ENCODE measurements at regions not wholly inside any gene's neighbourhood (a gene's known extent, or its start where the extent isn't known, plus 50 kb on each side); places are given as distances from the start of the nearest gene placed in this dataset.

DNA sequence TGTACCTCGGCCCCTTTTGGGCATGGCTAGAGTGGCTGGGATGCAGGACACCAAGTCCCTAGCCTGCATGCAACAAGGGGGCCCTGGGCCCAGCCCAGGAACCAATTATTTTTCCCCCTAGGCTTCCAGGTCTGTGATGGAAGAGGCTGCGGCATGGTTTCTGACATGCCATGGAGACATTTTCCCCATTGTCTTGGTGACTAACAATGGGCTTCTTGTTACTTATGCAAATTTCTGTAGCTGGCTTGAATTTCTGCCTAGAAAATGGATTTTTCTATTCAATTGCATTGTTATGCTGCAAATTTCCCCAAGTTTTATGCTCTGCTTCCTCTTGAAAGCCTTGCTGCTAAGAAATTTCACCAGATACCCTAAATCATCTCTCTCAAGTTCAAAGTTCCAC is 1269.6 kb upstream of the CITED2 start:
- no TSS peak for BruUV-seq (replicated peaks)
- no peak overlapping the region for H2AFZ ChIP-seq

GRCh38 chr6:140641412-140641811 is 1267.0 kb upstream of the CITED2 start:
- peaks cover 9% of the 10 kb centered on the region for H3K4me1 ChIP-seq (replicated peaks; ENCODE audit: insufficient read depth)
- no peak overlapping the region for H2AFZ ChIP-seq
- no peaks in the 10 kb centered on the region for H3F3A ChIP-seq (ENCODE audit: insufficient read depth, low read depth)
- no peak overlapping the region for H3K27ac ChIP-seq
- no peak overlapping the region for H3K4me2 ChIP-seq
- intact Hi-C loops (cut with micrococcal nuclease; ENCODE audit: unreplicated experiment) = no loop called here
- no TSS peak for BruUV-seq (replicated peaks)
- peaks cover 14% of the 10 kb centered on the region; the same call in 1 of the 2 replicates for H3K9me3 ChIP-seq (ENCODE audit: insufficient read depth, low read depth)
- TF ChIP-seq CTCF (conservative IDR thresholded peaks at IDR 0.05) = no peak
- no peak for TF ChIP-seq EZH2 (IDR thresholded peaks at IDR 0.05; ENCODE audit: low read depth)
- no peak for DNase-seq
- H3K27me3 ChIP-seq (ENCODE audit: insufficient read depth, low read depth) = no peaks in the 10 kb centered on the region
- no peaks in the 10 kb centered on the region for H3K9me2 ChIP-seq (ENCODE audit: insufficient read depth)
- ChIA-PET CTCF (no interaction called here), POLR2A (ENCODE audit: unreplicated experiment) (no interaction called here)
- no peaks in the 10 kb centered on the region for H4K20me1 ChIP-seq (ENCODE audit: insufficient read depth)
- H3K36me3 ChIP-seq (ENCODE audit: low read depth) = no peaks in the 10 kb centered on the region
- H3K4me3 ChIP-seq = no peak overlapping the region
- no peaks in the 10 kb centered on the region for H3K79me2 ChIP-seq (ENCODE audit: low read depth)

More for the DNA sequence above, 1269.6 kb upstream of the CITED2 start:
- no peak overlapping the region for H3K4me2 ChIP-seq
- no peak for TF ChIP-seq CTCF (conservative IDR thresholded peaks at IDR 0.05)
- no peak for TF ChIP-seq EZH2 (IDR thresholded peaks at IDR 0.05; ENCODE audit: low read depth)
- POLR2A ChIA-PET (ENCODE audit: unreplicated experiment) = no interaction called here
- DNase-seq = no peak
- H3K27me3 ChIP-seq (ENCODE audit: insufficient read depth, low read depth) = no peaks in the 10 kb centered on the region
- peaks cover 9% of the 10 kb centered on the region for H3K4me1 ChIP-seq (replicated peaks; ENCODE audit: insufficient read depth)
- CTCF ChIA-PET = no interaction called here
- H4K20me1 ChIP-seq (ENCODE audit: insufficient read depth) = no peaks in the 10 kb centered on the region
- H3K36me3 ChIP-seq (ENCODE audit: low read depth) = no peaks in the 10 kb centered on the region
- intact Hi-C loops (cut with micrococcal nuclease; ENCODE audit: unreplicated experiment) = no loop called here
- H3F3A ChIP-seq (ENCODE audit: insufficient read depth, low read depth) = no peaks in the 10 kb centered on the region
- H3K27ac ChIP-seq = no peak overlapping the region
- H3K79me2 ChIP-seq (ENCODE audit: low read depth) = no peaks in the 10 kb centered on the region
- H3K9me3 ChIP-seq (ENCODE audit: insufficient read depth, low read depth) = peaks cover 24% of the 10 kb centered on the region; the same call in 1 of the 2 replicates
- H3K9me2 ChIP-seq (ENCODE audit: insufficient read depth) = no peaks in the 10 kb centered on the region
- no peak overlapping the region for H3K4me3 ChIP-seq

DNA sequence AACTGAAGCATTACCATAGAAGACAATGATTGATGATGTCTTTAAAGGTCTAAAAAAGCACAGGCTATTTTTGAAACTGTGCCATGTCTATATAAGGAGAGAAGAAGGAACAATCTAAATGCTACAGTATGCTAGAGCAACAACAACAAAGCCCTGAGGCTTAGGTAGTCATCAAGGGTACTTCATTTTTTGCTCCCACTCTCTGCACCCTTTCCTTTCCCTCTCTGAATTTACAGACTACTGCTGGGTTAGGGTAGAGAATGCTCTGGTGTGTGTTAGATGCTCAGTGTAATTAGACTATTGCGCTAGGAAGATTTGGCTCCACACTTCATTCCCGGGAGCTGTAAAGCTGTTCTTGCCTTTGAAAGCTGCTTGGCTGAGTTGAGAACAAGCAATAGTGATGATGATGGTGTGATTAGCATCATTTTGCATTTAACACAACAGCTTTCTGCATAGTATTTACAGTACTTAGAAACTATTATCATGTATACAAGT is 1262.5 kb upstream of the CITED2 start:
- intact Hi-C loops (cut with micrococcal nuclease; ENCODE audit: unreplicated experiment) = no loop called here
- CTCF ChIA-PET = no interaction called here
- TF ChIP-seq CTCF (conservative IDR thresholded peaks at IDR 0.05) = no peak
- no peak for TF ChIP-seq EZH2 (IDR thresholded peaks at IDR 0.05; ENCODE audit: low read depth)

More for the DNA sequence above, 1262.5 kb upstream of the CITED2 start:
- no TSS peak for BruUV-seq (replicated peaks)
- Histone ChIP-seq H3K36me3 (ENCODE audit: low read depth) (no peaks in the 10 kb centered on the region), H2AFZ (no peak overlapping the region; the same call in 1 of the 2 replicates), H3K9me2 (ENCODE audit: insufficient read depth) (no peaks in the 10 kb centered on the region), H3K4me1 (replicated peaks; ENCODE audit: insufficient read depth) (peaks cover 2% of the 10 kb centered on the region; the same call in 1 of the 2 replicates), H4K20me1 (ENCODE audit: insufficient read depth) (no peaks in the 10 kb centered on the region), H3F3A (ENCODE audit: insufficient read depth, low read depth) (no peaks in the 10 kb centered on the region), H3K79me2 (ENCODE audit: low read depth) (no peaks in the 10 kb centered on the region), H3K4me3 (no peak overlapping the region), H3K9me3 (ENCODE audit: insufficient read depth, low read depth) (0 out of 2 replicates have a peak, but pooled peaks cover 7% of the 10 kb centered on the region), H3K27me3 (ENCODE audit: insufficient read depth, low read depth) (no peaks in the 10 kb centered on the region), H3K4me2 (no peak overlapping the region), H3K27ac (no peak overlapping the region)
- POLR2A ChIA-PET (ENCODE audit: unreplicated experiment) = interaction anchor here (0.7 kb wide), 1 partner anchor 56 kb away, joined by 4 read pairs; no protein-coding TSS in a partner anchor
- DNase-seq = no peak

Measured in PC-9 (cell line).